IMR-90 (cell line): ENCODE measurements at regions not wholly inside any gene's neighbourhood (a gene's known extent, or its start where the extent isn't known, plus 50 kb on each side); places are given as distances from the start of the nearest gene placed in this dataset.

Experiments used
- BHLHE40 ChIP-seq: fragments of 150-350 bp; IDR thresholded peaks from 2 replicates; pipeline ENCODE4 v1.6.1; 2016; ENCODE audit warnings: mild to moderate bottlenecking, low read depth, low read length
- CEBPB ChIP-seq: IDR thresholded peaks from 2 replicates; pipeline ENCODE4 v1.6.1; 2012; ENCODE audit warnings: low read depth, low read length, improper control_type of control experiment
- FOS ChIP-seq: fragments of 150-350 bp; IDR thresholded peaks from 2 replicates; pipeline ENCODE4 v1.6.1; 2016; ENCODE audit warnings: low read depth, low read length
- MXI1 ChIP-seq: IDR thresholded peaks from 2 replicates; pipeline ENCODE4 v1.6.1; 2012; ENCODE audit warnings: low read depth, mild to moderate bottlenecking, low read length, moderate library complexity, borderline replicate concordance
- NFE2L2 ChIP-seq: fragments of 150-350 bp; IDR thresholded peaks from 2 replicates; pipeline ENCODE4 v1.6.1; 2016; ENCODE audit warnings: low read depth, mild to moderate bottlenecking, low read length
- POLR2A ChIP-seq: IDR thresholded peaks from 2 replicates; pipeline ENCODE4 v1.6.1; 2012; ENCODE audit warnings: mild to moderate bottlenecking, low read depth, low read length
- RAD21 ChIP-seq: IDR thresholded peaks from 2 replicates; pipeline ENCODE4 v1.6.1; 2012; ENCODE audit warnings: low read length, improper control_type of control experiment
- RCOR1 ChIP-seq: IDR thresholded peaks from 2 replicates; pipeline ENCODE4 v1.6.1; 2012; ENCODE audit warnings: mild to moderate bottlenecking, low read length, improper control_type of control experiment; ENCODE audit not compliant: insufficient replicate concordance
- RFX5 ChIP-seq: IDR thresholded peaks from 2 replicates; pipeline ENCODE4 v1.8.0; 2012; ENCODE audit warnings: low read depth, mild to moderate bottlenecking, low read length, moderate library complexity
- TF ChIP-seq, protein P1 (sequence below): conservative IDR thresholded peaks from 2 replicates; pipeline ENCODE4 v1.5.1; 2012; ENCODE audit warnings: mild to moderate bottlenecking, low read depth, low read length, improper control_type of control experiment
- TF ChIP-seq, protein P2 (sequence below): fragments of 150-350 bp; IDR thresholded peaks from 2 replicates; pipeline ENCODE4 v1.6.1; 2016; ENCODE audit warnings: low read depth, mild to moderate bottlenecking, low read length, moderate library complexity, borderline replicate concordance

DNA sequence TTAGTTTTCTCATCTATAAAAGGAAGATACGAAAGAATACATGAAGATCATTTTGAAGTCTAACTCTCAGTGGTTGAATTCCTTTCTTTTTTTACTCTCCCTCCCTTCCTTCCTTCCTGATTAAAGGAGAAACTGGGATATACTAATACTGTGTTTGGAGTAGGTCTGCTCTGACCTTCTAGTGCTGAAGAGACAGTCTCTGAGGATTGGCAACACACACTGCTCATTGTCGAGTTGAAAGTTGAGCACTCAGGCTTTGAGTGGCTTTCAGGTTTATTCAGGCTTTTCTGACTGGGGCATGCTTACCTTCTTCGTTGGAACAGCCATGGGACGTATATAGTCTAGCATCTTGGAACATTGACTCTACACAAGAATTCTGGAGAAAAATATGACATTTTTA lies 86.9 kb upstream of the RPS23 start:
- TF ChIP-seq, protein P1, sequence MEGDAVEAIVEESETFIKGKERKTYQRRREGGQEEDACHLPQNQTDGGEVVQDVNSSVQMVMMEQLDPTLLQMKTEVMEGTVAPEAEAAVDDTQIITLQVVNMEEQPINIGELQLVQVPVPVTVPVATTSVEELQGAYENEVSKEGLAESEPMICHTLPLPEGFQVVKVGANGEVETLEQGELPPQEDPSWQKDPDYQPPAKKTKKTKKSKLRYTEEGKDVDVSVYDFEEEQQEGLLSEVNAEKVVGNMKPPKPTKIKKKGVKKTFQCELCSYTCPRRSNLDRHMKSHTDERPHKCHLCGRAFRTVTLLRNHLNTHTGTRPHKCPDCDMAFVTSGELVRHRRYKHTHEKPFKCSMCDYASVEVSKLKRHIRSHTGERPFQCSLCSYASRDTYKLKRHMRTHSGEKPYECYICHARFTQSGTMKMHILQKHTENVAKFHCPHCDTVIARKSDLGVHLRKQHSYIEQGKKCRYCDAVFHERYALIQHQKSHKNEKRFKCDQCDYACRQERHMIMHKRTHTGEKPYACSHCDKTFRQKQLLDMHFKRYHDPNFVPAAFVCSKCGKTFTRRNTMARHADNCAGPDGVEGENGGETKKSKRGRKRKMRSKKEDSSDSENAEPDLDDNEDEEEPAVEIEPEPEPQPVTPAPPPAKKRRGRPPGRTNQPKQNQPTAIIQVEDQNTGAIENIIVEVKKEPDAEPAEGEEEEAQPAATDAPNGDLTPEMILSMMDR: no peak
- TF ChIP-seq, protein P2, sequence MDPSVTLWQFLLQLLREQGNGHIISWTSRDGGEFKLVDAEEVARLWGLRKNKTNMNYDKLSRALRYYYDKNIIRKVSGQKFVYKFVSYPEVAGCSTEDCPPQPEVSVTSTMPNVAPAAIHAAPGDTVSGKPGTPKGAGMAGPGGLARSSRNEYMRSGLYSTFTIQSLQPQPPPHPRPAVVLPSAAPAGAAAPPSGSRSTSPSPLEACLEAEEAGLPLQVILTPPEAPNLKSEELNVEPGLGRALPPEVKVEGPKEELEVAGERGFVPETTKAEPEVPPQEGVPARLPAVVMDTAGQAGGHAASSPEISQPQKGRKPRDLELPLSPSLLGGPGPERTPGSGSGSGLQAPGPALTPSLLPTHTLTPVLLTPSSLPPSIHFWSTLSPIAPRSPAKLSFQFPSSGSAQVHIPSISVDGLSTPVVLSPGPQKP: no peak
- TF ChIP-seq RCOR1 (no peak), POLR2A (no peak), NFE2L2 (no peak), RAD21 (no peak), RFX5 (no peak), MXI1 (no peak), BHLHE40 (no peak), FOS (no peak), CEBPB (no peak)
